ENCODE measurements at regions not wholly inside any gene's neighbourhood (a gene's known extent, or its start where the extent isn't known, plus 50 kb on each side); places are given as distances from the start of the nearest gene placed in this dataset.
A peak's percentile ranks its signal among the peaks of the same experiment; 100 is the strongest.

DNA sequence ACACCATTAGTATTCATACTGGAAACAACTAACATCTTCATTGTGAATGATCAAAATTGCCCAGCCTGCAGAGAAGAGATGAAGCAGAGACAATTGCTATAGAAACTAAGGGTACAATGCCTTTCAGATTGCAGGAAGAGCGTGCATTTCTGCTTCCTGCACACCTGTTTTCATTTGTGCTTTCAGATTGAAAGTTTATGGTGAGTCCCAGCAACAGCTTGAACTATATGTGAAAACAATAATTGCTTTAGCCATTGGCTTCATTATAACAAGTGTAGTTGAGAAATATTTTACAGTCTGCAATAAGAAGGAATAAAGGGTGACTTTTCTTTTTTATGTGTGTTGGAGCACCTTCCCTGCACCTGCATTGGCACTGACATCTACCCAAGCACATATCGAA, 136.3 kb downstream of the CD8B2 start:
- POLR2A ChIA-PET = no interaction called here
- no peak for DNase-seq (ENCODE audit: extremely low spot score)
- TF ChIP-seq, protein P1, sequence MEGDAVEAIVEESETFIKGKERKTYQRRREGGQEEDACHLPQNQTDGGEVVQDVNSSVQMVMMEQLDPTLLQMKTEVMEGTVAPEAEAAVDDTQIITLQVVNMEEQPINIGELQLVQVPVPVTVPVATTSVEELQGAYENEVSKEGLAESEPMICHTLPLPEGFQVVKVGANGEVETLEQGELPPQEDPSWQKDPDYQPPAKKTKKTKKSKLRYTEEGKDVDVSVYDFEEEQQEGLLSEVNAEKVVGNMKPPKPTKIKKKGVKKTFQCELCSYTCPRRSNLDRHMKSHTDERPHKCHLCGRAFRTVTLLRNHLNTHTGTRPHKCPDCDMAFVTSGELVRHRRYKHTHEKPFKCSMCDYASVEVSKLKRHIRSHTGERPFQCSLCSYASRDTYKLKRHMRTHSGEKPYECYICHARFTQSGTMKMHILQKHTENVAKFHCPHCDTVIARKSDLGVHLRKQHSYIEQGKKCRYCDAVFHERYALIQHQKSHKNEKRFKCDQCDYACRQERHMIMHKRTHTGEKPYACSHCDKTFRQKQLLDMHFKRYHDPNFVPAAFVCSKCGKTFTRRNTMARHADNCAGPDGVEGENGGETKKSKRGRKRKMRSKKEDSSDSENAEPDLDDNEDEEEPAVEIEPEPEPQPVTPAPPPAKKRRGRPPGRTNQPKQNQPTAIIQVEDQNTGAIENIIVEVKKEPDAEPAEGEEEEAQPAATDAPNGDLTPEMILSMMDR (IDR thresholded peaks at IDR 0.05; ENCODE audit: control extremely low read depth, extremely low read depth, low read depth, missing control alignments) = no peak
- CTCF ChIA-PET = no interaction called here

DNA sequence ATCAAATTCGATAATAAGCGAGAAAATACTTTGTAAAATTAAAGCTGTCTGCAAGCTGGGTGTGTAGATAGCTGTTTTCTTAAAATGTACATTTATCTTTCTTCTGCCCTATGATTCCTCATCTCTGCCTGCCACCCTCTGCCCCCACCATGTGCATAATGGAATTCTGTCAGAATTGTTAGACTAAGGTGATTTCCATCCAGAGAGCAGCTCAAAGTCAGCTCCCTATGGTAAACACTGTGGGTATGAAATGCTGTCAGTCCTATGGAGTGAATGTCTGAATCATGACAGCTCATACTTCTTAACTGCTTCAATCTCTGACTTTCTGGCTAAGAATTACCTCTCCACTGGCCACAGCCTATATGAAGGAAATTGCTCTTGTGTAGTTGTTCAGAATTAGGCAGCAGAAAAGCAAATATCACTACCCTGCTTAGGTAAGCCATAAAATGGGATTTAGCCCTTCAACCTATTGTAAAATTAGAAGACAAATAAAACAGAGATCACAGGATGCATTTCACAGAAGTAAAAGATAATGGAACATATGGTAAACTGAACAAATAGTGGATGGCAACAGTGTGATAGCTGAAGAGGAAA, 137.7 kb downstream of the CD8B2 start:
- TF ChIP-seq, protein P1 (IDR thresholded peaks at IDR 0.05; ENCODE audit: control extremely low read depth, extremely low read depth, low read depth, missing control alignments) = no peak
- DNase-seq (ENCODE audit: extremely low spot score) = no peak
- ChIA-PET CTCF (interaction anchor here (1.7 kb wide), 1 partner anchor 10 kb away, joined by 8 read pairs; no protein-coding TSS in a partner anchor), POLR2A (no interaction called here)

DNA sequence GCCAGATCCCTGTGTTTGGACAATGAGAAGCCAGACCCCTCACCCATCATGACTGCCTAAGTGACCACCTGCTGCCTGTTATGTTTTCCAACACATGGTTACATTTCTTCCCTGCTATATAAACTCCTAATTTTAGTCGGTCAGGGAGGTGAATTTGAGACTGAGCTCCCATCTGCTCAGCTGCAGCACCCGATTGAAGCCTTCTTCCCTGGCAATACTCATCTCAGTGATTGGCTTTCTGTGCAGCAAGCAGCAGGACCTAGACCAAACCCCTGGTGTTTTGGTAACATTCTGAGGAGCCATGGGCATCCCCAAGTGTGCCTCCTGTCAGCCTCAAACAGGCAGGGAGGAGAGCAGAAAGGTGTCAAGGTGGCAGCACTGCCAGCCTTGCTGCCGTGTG, 141.2 kb downstream of the CD8B2 start:
- TF ChIP-seq, protein P1 (IDR thresholded peaks at IDR 0.05; ENCODE audit: control extremely low read depth, extremely low read depth, low read depth, missing control alignments) = no peak
- ChIA-PET POLR2A (no interaction called here), CTCF (interaction anchor here (1.2 kb wide), 1 partner anchor 46 kb away, joined by 5 read pairs; no protein-coding TSS in a partner anchor)
- DNase-seq (ENCODE audit: extremely low spot score) = no peak

DNA sequence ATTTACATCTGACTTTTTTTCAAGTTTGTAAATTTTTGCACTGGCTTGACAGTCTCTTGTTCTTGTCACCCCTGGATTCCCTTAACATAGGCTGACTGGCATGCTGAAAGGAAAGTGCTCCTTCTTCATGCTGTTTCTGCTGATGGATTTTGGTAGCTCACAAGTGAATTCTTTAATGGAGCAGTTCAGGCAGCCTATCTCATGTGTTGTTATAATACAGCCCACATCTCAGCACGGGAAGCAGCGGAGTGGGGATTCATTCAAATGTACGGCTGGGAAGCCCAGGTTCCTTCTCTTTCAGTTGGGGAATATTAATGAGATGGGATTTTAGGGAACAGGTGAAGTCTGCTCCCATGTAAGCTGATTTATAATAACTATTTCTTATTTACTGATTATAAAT, 142.8 kb downstream of the CD8B2 start:
- POLR2A ChIA-PET = no interaction called here
- no peak for DNase-seq (ENCODE audit: extremely low spot score)
- TF ChIP-seq, protein P1 (IDR thresholded peaks at IDR 0.05; ENCODE audit: control extremely low read depth, extremely low read depth, low read depth, missing control alignments) = no peak
- CTCF ChIA-PET = no interaction called here

DNA sequence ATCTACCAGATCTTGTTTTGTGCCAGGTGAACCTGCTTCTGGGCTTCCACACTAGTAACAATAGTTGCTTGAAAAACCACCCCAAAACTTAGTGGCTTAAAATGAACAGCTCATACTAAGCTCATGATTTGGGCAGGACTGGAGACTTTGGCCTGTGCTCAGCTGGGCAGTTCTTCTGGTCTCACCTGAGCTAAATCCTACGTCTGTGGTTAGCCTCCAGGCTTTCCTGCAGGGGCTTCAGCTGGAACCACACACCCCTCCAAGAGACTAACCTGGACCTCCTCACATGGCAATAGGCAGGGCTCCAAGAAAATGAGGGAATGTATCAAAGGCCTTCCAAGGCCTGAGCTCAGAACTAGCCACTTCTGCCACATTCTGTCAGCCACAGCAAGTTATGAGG, 144.1 kb downstream of the CD8B2 start:
- TF ChIP-seq, protein P1 (IDR thresholded peaks at IDR 0.05; ENCODE audit: control extremely low read depth, extremely low read depth, low read depth, missing control alignments) = no peak
- DNase-seq (ENCODE audit: extremely low spot score) = no peak
- CTCF ChIA-PET = interaction anchor here (1.2 to 2.3 kb wide), 2 partner anchors 12 to 49 kb away, joined by 5 to 8 read pairs; no protein-coding TSS in a partner anchor
- POLR2A ChIA-PET = no interaction called here

DNA sequence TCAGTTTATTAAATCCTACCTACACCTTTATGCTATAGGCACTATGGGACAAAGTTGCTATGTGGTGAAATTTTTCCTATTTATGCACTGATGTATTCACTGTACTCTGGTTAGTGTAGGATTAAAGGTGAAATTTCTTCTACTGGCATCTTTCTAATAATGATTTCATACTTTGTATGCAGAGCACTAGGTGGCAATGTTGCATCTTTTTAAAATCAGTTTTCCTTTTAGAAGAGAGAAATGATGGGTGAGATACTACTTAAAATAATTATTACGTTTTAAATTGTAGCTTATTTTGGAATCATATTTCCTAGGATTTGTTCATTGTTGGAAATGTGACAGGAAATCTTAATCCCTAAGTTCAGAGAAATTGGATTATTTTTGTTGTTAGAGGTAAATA, 150.9 kb downstream of the CD8B2 start:
- ChIA-PET CTCF (interaction anchor here (1.3 kb wide), 1 partner anchor 1546 kb away, joined by 3 read pairs; no protein-coding TSS in a partner anchor), POLR2A (no interaction called here)
- no peak for DNase-seq (ENCODE audit: extremely low spot score)
- TF ChIP-seq, protein P1 (IDR thresholded peaks at IDR 0.05; ENCODE audit: control extremely low read depth, extremely low read depth, low read depth, missing control alignments) = peak; percentile 27
